IPS-15b (cell line): ENCODE measurements at regions not wholly inside any gene's neighbourhood (a gene's known extent, or its start where the extent isn't known, plus 50 kb on each side); places are given as distances from the start of the nearest gene placed in this dataset.

ENCODE experiments used
- H3K27me3 ChIP-seq: one replicate; pipeline ENCODE4 v1.6.1; 2013; ENCODE audit warnings: low read length; ENCODE audit not compliant: control insufficient read depth, insufficient read depth
- H3K36me3 ChIP-seq: one replicate; pipeline ENCODE4 v1.6.1; 2013; ENCODE audit warnings: low read length; ENCODE audit not compliant: control insufficient read depth, insufficient read depth
- H3K4me1 ChIP-seq: one replicate; pipeline ENCODE4 v1.6.1; 2013; ENCODE audit warnings: mild to moderate bottlenecking, low read length; ENCODE audit not compliant: control insufficient read depth, insufficient read depth
- H3K4me3 ChIP-seq: one replicate; pipeline ENCODE4 v1.5.1; 2013; ENCODE audit warnings: low read depth, low read length
- H3K9ac ChIP-seq: one replicate; pipeline ENCODE4 v1.6.1; 2013; ENCODE audit warnings: low read depth, mild to moderate bottlenecking, low read length
- H3K9me3 ChIP-seq: one replicate; pipeline ENCODE4 v1.6.1; 2013; ENCODE audit warnings: mild to moderate bottlenecking, low read length; ENCODE audit not compliant: control insufficient read depth, insufficient read depth

DNA sequence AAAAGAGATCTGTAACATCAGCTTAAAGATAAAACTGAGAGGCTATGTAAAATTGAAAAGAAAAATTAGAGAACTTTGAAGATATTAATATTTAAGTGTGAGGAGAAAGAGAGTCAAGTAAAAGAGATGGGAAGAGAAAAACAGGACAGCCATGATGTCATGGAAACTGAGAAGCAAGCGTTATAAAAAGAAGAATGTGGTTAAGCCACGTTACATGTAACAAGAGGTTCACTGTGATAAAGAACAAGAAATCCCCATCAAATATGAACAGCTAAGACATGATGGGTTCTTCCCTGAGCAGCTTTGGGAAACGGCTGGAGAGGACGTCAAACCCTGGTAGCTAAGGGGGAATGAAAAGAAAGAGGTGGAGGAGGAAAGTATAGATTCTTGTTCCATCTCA, 1269.3 kb upstream of the TENM3 start:
- H3K9me3 ChIP-seq: no peaks in the 10 kb centered on the region
- H3K27me3 ChIP-seq: no peaks in the 10 kb centered on the region
- H3K4me1 ChIP-seq: no peaks in the 10 kb centered on the region
- no peak overlapping the region for H3K4me3 ChIP-seq
- H3K9ac ChIP-seq: no peak overlapping the region
- no peaks in the 10 kb centered on the region for H3K36me3 ChIP-seq

- Histone ChIP-seq H3K9ac (no peak overlapping the region), H3K36me3 (no peaks in the 10 kb centered on the region), H3K4me1 (no peaks in the 10 kb centered on the region), H3K9me3 (no peaks in the 10 kb centered on the region), H3K27me3 (no peaks in the 10 kb centered on the region), H3K4me3 (no peak overlapping the region)
Observed at GRCh38 chr4:180990931-180991330, 1252.3 kb upstream of the TENM3 start.

DNA sequence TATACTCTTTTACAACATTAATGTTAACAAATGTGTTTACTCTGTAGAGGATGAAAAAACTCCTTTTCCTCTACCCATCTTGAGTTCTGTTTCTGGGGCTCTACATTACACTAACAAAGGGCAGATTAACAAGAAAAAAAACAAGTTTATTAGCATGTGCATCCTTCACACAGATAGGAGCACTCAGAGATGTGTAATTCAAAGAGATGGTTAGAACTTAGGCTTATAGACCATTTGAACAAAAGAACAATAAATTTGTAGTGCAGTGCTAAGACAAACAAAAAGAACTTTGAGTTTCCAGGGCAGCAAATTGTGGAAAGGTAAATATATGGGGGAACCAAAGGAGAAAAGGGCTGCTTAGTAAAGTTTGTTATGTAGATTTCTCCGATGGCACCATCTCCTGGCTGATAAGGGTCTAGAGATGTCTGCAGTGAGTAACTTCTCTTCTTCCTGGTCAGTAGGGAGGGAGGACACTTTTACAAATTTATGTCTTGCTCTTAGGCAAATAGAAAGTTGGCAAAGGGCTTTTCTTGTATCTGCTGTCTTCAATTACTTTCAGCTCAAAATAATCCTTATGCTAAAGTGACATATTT, 1249.9 kb upstream of the TENM3 start:
- no peaks in the 10 kb centered on the region for H3K9me3 ChIP-seq
- no peaks in the 10 kb centered on the region for H3K4me1 ChIP-seq
- H3K36me3 ChIP-seq: no peaks in the 10 kb centered on the region
- H3K4me3 ChIP-seq: no peak overlapping the region
- no peak overlapping the region for H3K9ac ChIP-seq
- H3K27me3 ChIP-seq: no peaks in the 10 kb centered on the region

GRCh38 chr4:180994722-180995121, 1248.5 kb upstream of the TENM3 start:
- H3K9ac ChIP-seq: no peak overlapping the region
- H3K4me1 ChIP-seq: no peaks in the 10 kb centered on the region
- no peaks in the 10 kb centered on the region for H3K9me3 ChIP-seq
- H3K36me3 ChIP-seq: no peaks in the 10 kb centered on the region
- no peaks in the 10 kb centered on the region for H3K27me3 ChIP-seq
- H3K4me3 ChIP-seq: no peak overlapping the region

GRCh38 chr4:180999217-180999616, 1244.0 kb upstream of the TENM3 start:
- Histone ChIP-seq H3K36me3 (no peaks in the 10 kb centered on the region), H3K27me3 (no peaks in the 10 kb centered on the region), H3K4me3 (no peak overlapping the region), H3K9ac (no peak overlapping the region), H3K4me1 (no peaks in the 10 kb centered on the region), H3K9me3 (no peaks in the 10 kb centered on the region)

DNA sequence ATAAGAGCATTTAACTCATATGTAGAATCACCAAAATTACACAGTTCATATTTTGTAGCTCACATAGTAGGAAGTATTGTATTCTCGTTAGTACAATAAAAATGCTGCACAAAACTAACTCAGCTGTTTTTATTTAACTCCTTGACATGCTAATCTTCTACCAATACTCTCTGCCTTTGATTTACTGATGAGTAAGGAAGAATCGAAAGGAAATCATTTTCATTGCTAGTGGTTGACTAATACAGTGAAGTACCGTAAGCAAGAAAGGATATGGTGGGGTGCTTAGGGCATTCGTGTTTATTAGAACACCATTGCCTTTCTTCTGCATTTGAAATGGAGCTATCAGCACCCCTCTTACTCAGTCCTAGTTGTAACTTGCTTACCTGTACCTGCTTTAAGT, 1239.1 kb upstream of the TENM3 start:
- Histone ChIP-seq H3K27me3 (no peaks in the 10 kb centered on the region), H3K4me1 (peaks cover 4% of the 10 kb centered on the region), H3K9me3 (no peaks in the 10 kb centered on the region), H3K9ac (no peak overlapping the region), H3K36me3 (no peaks in the 10 kb centered on the region), H3K4me3 (no peak overlapping the region)

- Histone ChIP-seq H3K9ac (no peak overlapping the region), H3K9me3 (no peaks in the 10 kb centered on the region), H3K4me1 (peaks cover 4% of the 10 kb centered on the region), H3K4me3 (no peak overlapping the region), H3K36me3 (no peaks in the 10 kb centered on the region), H3K27me3 (no peaks in the 10 kb centered on the region)
Observed at GRCh38 chr4:181006499-181007260, 1236.5 kb upstream of the TENM3 start.

GRCh38 chr4:181007751-181008150, 1235.5 kb upstream of the TENM3 start:
- H3K9ac ChIP-seq: no peak overlapping the region
- H3K27me3 ChIP-seq: no peaks in the 10 kb centered on the region
- H3K9me3 ChIP-seq: no peaks in the 10 kb centered on the region
- no peak overlapping the region for H3K4me3 ChIP-seq
- peaks cover 4% of the 10 kb centered on the region for H3K4me1 ChIP-seq
- no peaks in the 10 kb centered on the region for H3K36me3 ChIP-seq

- Histone ChIP-seq H3K36me3 (no peaks in the 10 kb centered on the region), H3K4me3 (no peak overlapping the region), H3K9me3 (no peaks in the 10 kb centered on the region), H3K27me3 (no peaks in the 10 kb centered on the region), H3K9ac (no peak overlapping the region), H3K4me1 (peaks cover 4% of the 10 kb centered on the region)
Observed at GRCh38 chr4:181008164-181008563, 1235.0 kb upstream of the TENM3 start.

GRCh38 chr4:181013162-181013561, 1230.0 kb upstream of the TENM3 start:
- Histone ChIP-seq H3K27me3 (no peaks in the 10 kb centered on the region), H3K4me1 (peaks cover 2% of the 10 kb centered on the region), H3K9ac (no peak overlapping the region), H3K4me3 (no peak overlapping the region), H3K9me3 (no peaks in the 10 kb centered on the region), H3K36me3 (no peaks in the 10 kb centered on the region)

GRCh38 chr4:181017038-181017437, 1226.2 kb upstream of the TENM3 start:
- H3K27me3 ChIP-seq: no peaks in the 10 kb centered on the region
- H3K9ac ChIP-seq: no peak overlapping the region
- H3K9me3 ChIP-seq: no peaks in the 10 kb centered on the region
- no peaks in the 10 kb centered on the region for H3K36me3 ChIP-seq
- peaks cover 2% of the 10 kb centered on the region for H3K4me1 ChIP-seq
- no peak overlapping the region for H3K4me3 ChIP-seq

DNA sequence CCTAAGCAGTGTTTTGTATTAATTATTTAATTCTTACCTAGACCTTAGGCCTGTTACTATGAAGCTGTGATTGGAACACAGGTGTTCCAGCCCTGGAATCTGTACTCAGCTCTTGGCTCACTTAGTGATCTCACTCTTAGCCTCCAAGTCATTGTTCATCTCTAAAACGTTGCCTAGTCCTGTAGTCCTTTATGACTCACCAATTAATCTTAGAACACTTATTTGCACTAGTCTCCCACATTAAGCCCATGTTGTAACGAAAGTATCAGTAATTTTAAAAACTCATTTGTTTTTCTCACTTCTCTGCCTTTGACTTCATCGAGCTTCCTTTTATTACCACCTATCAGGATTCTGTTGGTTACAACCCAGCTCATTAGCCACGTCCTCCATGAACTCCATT, 1224.7 kb upstream of the TENM3 start:
- H3K27me3 ChIP-seq: no peaks in the 10 kb centered on the region

More for the DNA sequence above, 1224.7 kb upstream of the TENM3 start:
- Histone ChIP-seq H3K9ac (no peak overlapping the region), H3K36me3 (no peaks in the 10 kb centered on the region), H3K4me1 (peaks cover 2% of the 10 kb centered on the region), H3K9me3 (no peaks in the 10 kb centered on the region), H3K4me3 (no peak overlapping the region)
